ENCODE measurements at regions not wholly inside any gene's neighbourhood (a gene's known extent, or its start where the extent isn't known, plus 50 kb on each side); places are given as distances from the start of the nearest gene placed in this dataset.

DNA sequence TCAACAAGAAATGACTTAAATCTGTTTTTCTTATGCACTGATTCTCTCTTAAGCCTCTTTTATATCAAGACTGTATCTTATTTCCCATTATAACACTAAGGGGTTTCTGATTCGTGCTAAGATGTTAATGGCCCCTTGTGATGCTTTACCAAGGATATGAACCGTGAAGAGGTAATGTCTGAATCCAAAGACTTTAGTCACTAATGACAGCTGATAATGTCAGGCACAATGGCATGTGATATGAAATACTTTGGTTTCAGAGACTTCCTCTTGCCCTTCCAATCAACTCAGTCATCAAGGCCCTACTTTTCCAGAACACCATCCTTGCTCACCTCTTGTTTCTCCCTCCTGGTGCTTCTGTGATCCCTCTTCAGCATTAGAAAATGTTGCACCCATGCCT lies 262.8 kb downstream of the KCNE4 start:
- Histone ChIP-seq H2BK12ac (ENCODE audit: low read depth, low read length) (no peak overlapping the region), H3K9me3 (ENCODE audit: insufficient read depth in 2 of 2, low read depth in 1 of 2, low read length in 1 of 2) (no peaks in the 10 kb centered on the region), H3K4me3 (ENCODE audit: extremely low read depth in 1 of 4, insufficient read depth in 2 of 4, low read depth in 3 of 4, low read length in 4 of 4) (no peak overlapping the region), H2BK20ac (ENCODE audit: low read length) (no peak overlapping the region), H3K56ac (replicated peaks; ENCODE audit: insufficient read length, low read depth, low read length) (no peak overlapping the region), H3K9ac (replicated peaks in 1 of 4; ENCODE audit: extremely low read depth in 1 of 4, low read depth in 3 of 4, low read length in 3 of 4) (no peak overlapping the region), H2BK5ac (ENCODE audit: low read depth, low read length) (no peak overlapping the region), H3K79me2 (ENCODE audit: control insufficient read depth in 1 of 2, insufficient read depth in 2 of 2, low read length in 2 of 2) (no peaks in the 10 kb centered on the region), H2AFZ (ENCODE audit: low read length) (no peak overlapping the region), H3K4me2 (ENCODE audit: insufficient read depth in 1 of 2, low read depth in 2 of 2, low read length in 2 of 2) (no peak overlapping the region), H3K14ac (ENCODE audit: insufficient read length) (no peak overlapping the region), H3K79me1 (ENCODE audit: low read depth, low read length) (no peaks in the 10 kb centered on the region), H3K18ac (ENCODE audit: extremely low read depth, low read length) (no peak overlapping the region), H3K4ac (replicated peaks; ENCODE audit: insufficient read length, low read depth, low read length) (no peak overlapping the region), H4K8ac (ENCODE audit: extremely low read depth, insufficient read depth, low read length) (no peak overlapping the region), H2AK5ac (ENCODE audit: low read depth, low read length) (no peak overlapping the region), H2BK120ac (replicated peaks; ENCODE audit: low read depth, low read length) (no peak overlapping the region), H3K23me2 (ENCODE audit: low read depth, low read length) (no peaks in the 10 kb centered on the region), H3K23ac (ENCODE audit: insufficient read length) (no peak overlapping the region), H3K4me1 (replicated peaks in 1 of 4; ENCODE audit: control insufficient read depth in 3 of 4, insufficient read depth in 4 of 4, low read length in 3 of 4) (no peaks in the 10 kb centered on the region), H3K27ac (ENCODE audit: low read depth, low read length) (no peak overlapping the region), H2BK15ac (ENCODE audit: low read length) (no peak overlapping the region), H3K27me3 (replicated peaks in 1 of 4; ENCODE audit: control insufficient read depth in 3 of 4, extremely low read depth in 1 of 4, insufficient read depth in 3 of 4, low read length in 3 of 4) (no peaks in the 10 kb centered on the region), H4K5ac (ENCODE audit: insufficient read length, low read depth, low read length) (no peak overlapping the region), H4K20me1 (replicated peaks in 1 of 2; ENCODE audit: control insufficient read depth in 1 of 2, insufficient read depth in 2 of 2, low read length in 2 of 2) (no peaks in the 10 kb centered on the region), H4K91ac (replicated peaks; ENCODE audit: insufficient read length, low read length) (no peak overlapping the region), H3K36me3 (ENCODE audit: control insufficient read depth in 2 of 4, insufficient read depth in 4 of 4, low read length in 3 of 4) (no peaks in the 10 kb centered on the region)
- no peak for TF ChIP-seq POLR2AphosphoS5 (IDR thresholded peaks at IDR 0.05; ENCODE audit: low read depth, low read length)
- DNase-seq (ENCODE audit: low read depth in 1 of 2, low spot score in 2 of 2) (no peak), FAIRE-seq (no peak)
- ChIA-PET POLR2A (ENCODE audit: partially characterized antibody) (no interaction called here), CTCF (ENCODE audit: partially characterized antibody) (no interaction called here)
- 88% methylated on average over 2 of the region's 2 CpGs; no CpG with 5 or more reads in 1 of the 2 experiments for WGBS, 2 experiments (ENCODE audit: extremely low coverage in 1 of 2, insufficient coverage in 1 of 2, insufficient read length in 1 of 2, insufficient replicate concordance in 2 of 2, low coverage in 1 of 2, low lambda C conversion rate in 2 of 2, missing lambda C conversion rate in 1 of 2)

All from H1 (cell line).